Liver (tissue), 3 donors: ENCODE measurements at regions not wholly inside any gene's neighbourhood (a gene's known extent, or its start where the extent isn't known, plus 50 kb on each side); places are given as distances from the start of the nearest gene placed in this dataset.

Experiments used
- ATF3 ChIP-seq: IDR thresholded peaks from 2 replicates; pipeline ENCODE4 v1.6.1; 2016; ENCODE audit warnings: antibody characterized with exemption
- EGR1 ChIP-seq, 2 donors: IDR thresholded peaks; 2 replicates each; pipeline ENCODE4 v1.6.1; 2016 to 2018; ENCODE audit warnings: antibody characterized with exemption in 2 of 2, low read depth in 2 of 2
- REST ChIP-seq: IDR thresholded peaks from 2 replicates; pipeline ENCODE4 v1.6.1; 2016; ENCODE audit warnings: antibody characterized with exemption, mild to moderate bottlenecking
- TF ChIP-seq, protein P1 (sequence below): fragments of 150-350 bp; IDR thresholded peaks from 2 replicates; pipeline ENCODE4 v1.5.1; 2017; ENCODE audit warnings: improper control_type of control experiment, low read depth, low read length; ENCODE audit not compliant: missing input control
- TF ChIP-seq, protein P2 (sequence below): IDR thresholded peaks from 2 replicates; pipeline ENCODE4 v1.6.1; 2016; ENCODE audit warnings: antibody characterized with exemption
- donor health status: healthy.
- donor health status: healthy.

DNA sequence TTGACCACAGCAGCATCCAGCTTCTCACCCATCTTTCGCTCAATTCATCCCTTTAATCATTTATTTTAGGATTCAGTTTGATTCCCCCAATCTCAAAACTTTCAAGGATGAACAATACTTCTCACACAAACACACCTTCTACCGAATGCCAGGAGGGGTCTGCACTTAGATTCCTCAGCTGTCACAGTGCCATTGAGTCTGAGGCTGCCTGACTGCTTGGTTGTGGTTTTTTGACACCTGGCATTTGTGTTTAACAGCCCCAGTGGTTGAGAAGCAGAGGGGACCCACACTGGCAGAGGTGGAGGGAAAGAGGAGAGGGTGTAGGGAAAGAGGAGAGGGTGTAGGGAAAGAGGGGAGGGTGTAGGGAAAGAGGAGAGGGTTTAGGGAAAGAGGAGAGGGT is 54.9 kb downstream of the PALM2AKAP2 start:
- TF ChIP-seq EGR1 (IDR thresholded peaks at IDR 0.05; ENCODE audit: low read depth in 2 of 2), result no peak
- no peak for TF ChIP-seq REST
- TF ChIP-seq, protein P1, sequence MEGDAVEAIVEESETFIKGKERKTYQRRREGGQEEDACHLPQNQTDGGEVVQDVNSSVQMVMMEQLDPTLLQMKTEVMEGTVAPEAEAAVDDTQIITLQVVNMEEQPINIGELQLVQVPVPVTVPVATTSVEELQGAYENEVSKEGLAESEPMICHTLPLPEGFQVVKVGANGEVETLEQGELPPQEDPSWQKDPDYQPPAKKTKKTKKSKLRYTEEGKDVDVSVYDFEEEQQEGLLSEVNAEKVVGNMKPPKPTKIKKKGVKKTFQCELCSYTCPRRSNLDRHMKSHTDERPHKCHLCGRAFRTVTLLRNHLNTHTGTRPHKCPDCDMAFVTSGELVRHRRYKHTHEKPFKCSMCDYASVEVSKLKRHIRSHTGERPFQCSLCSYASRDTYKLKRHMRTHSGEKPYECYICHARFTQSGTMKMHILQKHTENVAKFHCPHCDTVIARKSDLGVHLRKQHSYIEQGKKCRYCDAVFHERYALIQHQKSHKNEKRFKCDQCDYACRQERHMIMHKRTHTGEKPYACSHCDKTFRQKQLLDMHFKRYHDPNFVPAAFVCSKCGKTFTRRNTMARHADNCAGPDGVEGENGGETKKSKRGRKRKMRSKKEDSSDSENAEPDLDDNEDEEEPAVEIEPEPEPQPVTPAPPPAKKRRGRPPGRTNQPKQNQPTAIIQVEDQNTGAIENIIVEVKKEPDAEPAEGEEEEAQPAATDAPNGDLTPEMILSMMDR, result no peak
- TF ChIP-seq, protein P2, sequence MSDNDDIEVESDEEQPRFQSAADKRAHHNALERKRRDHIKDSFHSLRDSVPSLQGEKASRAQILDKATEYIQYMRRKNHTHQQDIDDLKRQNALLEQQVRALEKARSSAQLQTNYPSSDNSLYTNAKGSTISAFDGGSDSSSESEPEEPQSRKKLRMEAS, result no peak
- TF ChIP-seq ATF3, result no peak
